Activated naive CD4-positive, alpha-beta T cell treated with anti-CD3 and anti-CD28 coated beads, Interleukin-2, amount 10 ng/mL, durations not matched to agents 7 days and 5 days (primary cell): ENCODE measurements at regions not wholly inside any gene's neighbourhood (a gene's known extent, or its start where the extent isn't known, plus 50 kb on each side); places are given as distances from the start of the nearest gene placed in this dataset.

ENCODE experiments used
- CTCF ChIA-PET: fragments of 350-600 bp; sonication (Branson Sonifier 250); formaldehyde crosslinking; loops from one replicate; lab custom pipeline; 2021; ENCODE audit warnings: antibody characterized with exemption; lab: Charles Lee
- DNase-seq: peaks from one replicate; pipeline ENCODE4 v3.0.0-alpha.2; 2020
- H3K27ac Mint-ChIP-seq: one replicate; pipeline ENCODE4 v1.8.0; 2021; ENCODE audit warnings: mild to moderate bottlenecking, moderate library complexity, mixed read lengths
- H3K27me3 Mint-ChIP-seq: one replicate; pipeline ENCODE4 v1.8.0; 2021; ENCODE audit warnings: mild to moderate bottlenecking, mixed read lengths
- H3K36me3 Mint-ChIP-seq: one replicate; pipeline ENCODE4 v1.8.0; 2021; ENCODE audit warnings: mixed read lengths
- H3K4me1 Mint-ChIP-seq: one replicate; pipeline ENCODE4 v1.8.0; 2021; ENCODE audit warnings: mixed read lengths
- H3K4me3 Mint-ChIP-seq: one replicate; pipeline ENCODE4 v1.8.0; 2021; ENCODE audit warnings: mild to moderate bottlenecking, moderate library complexity, mixed read lengths
- H3K9me3 Mint-ChIP-seq: one replicate; pipeline ENCODE4 v1.8.0; 2021; ENCODE audit warnings: mixed read lengths

- H3K27ac Mint-ChIP-seq = no peak overlapping the region
- H3K4me1 Mint-ChIP-seq = no peaks in the 10 kb centered on the region
- no peak overlapping the region for H3K4me3 Mint-ChIP-seq
- H3K9me3 Mint-ChIP-seq = no peaks in the 10 kb centered on the region
- H3K27me3 Mint-ChIP-seq = peaks cover 4% of the 10 kb centered on the region
- H3K36me3 Mint-ChIP-seq = no peaks in the 10 kb centered on the region
- no peak for DNase-seq
- CTCF ChIA-PET = no interaction called here
Measured at GRCh38 chr6:132868057-132868456, 53.7 kb downstream of the RPS12 start.

GRCh38 chr6:132872923-132873322 lies 58.6 kb downstream of the RPS12 start:
- peaks cover 9% of the 10 kb centered on the region for H3K27me3 Mint-ChIP-seq
- CTCF ChIA-PET = no interaction called here
- H3K27ac Mint-ChIP-seq = no peak overlapping the region
- DNase-seq = no peak
- H3K36me3 Mint-ChIP-seq = no peaks in the 10 kb centered on the region
- H3K4me1 Mint-ChIP-seq = no peaks in the 10 kb centered on the region
- no peak overlapping the region for H3K4me3 Mint-ChIP-seq
- no peaks in the 10 kb centered on the region for H3K9me3 Mint-ChIP-seq

GRCh38 chr6:132877003-132877402 lies 62.6 kb downstream of the RPS12 start:
- no peaks in the 10 kb centered on the region for H3K4me1 Mint-ChIP-seq
- peaks cover 5% of the 10 kb centered on the region for H3K27me3 Mint-ChIP-seq
- DNase-seq = no peak
- H3K4me3 Mint-ChIP-seq = no peak overlapping the region
- H3K36me3 Mint-ChIP-seq = no peaks in the 10 kb centered on the region
- H3K27ac Mint-ChIP-seq = no peak overlapping the region
- CTCF ChIA-PET = no interaction called here
- no peaks in the 10 kb centered on the region for H3K9me3 Mint-ChIP-seq

GRCh38 chr6:132887204-132887603 lies 72.8 kb downstream of the RPS12 start:
- DNase-seq = no peak
- H3K4me1 Mint-ChIP-seq = no peaks in the 10 kb centered on the region
- H3K27me3 Mint-ChIP-seq = no peaks in the 10 kb centered on the region
- H3K4me3 Mint-ChIP-seq = no peak overlapping the region
- CTCF ChIA-PET = no interaction called here
- no peak overlapping the region for H3K27ac Mint-ChIP-seq
- no peaks in the 10 kb centered on the region for H3K36me3 Mint-ChIP-seq
- no peaks in the 10 kb centered on the region for H3K9me3 Mint-ChIP-seq

DNA sequence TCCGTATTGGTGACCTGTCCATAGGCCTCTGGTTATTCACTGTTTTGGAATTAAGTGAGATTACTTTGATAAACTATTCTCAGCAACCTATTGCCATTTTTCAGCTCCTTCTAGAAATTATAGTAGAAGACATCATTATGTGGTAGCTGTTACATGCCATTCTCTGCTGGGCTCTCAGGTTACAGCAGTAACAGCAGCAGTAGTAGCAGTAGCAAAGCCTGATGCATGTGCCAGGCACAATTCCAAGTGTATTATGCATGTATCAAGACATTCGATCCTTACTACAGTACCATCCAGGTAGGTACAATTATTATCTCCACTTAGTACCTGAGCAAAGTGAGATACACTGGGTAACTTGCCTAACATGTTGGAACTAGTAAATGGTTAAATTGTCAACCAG lies 74.3 kb downstream of the RPS12 start:
- no peak for DNase-seq
- H3K27me3 Mint-ChIP-seq = no peaks in the 10 kb centered on the region
- H3K27ac Mint-ChIP-seq = no peak overlapping the region
- CTCF ChIA-PET = no interaction called here
- H3K9me3 Mint-ChIP-seq = no peaks in the 10 kb centered on the region
- no peak overlapping the region for H3K4me3 Mint-ChIP-seq
- H3K4me1 Mint-ChIP-seq = no peaks in the 10 kb centered on the region
- no peaks in the 10 kb centered on the region for H3K36me3 Mint-ChIP-seq

DNA sequence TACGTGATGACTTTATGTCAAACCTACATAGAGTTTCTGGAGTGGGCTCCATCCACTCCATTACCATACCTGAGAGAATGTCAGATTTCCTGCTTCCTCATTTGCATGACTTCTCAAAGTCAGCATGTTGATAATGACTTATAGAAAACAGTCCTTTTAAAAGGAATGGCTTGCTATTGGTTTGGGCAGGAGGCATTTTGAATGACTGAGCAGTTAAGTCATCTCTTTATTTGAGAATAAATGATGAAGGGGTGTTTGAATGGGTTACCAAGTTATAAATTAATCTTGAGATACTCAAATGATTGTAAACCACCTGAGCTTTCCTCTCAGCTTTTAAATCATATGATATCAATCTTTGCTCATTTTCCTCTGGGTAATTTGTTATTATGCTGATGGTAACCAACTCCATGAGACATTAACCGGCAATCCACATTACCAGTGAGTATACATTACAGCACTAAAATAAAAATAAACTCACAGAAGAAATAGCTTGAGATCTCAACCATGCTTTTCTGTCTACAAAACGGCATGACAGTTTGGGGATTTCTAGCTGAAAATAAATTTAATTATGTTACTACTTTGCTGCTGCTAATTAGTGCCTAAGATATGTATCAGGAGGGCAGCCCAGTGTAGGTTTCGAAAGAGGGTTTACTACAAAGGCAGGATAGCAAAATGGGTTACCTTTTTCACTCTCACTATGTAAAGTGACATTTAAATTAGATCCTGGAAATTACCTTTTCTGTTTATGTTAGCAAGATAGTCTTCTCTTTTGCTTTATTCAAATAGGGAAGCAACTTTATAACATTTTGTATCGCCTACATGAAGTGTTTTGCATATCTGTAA lies 78.8 kb downstream of the RPS12 start:
- Mint-ChIP-seq H3K4me3 (no peak overlapping the region), H3K4me1 (no peaks in the 10 kb centered on the region)
- CTCF ChIA-PET = no interaction called here

DNA sequence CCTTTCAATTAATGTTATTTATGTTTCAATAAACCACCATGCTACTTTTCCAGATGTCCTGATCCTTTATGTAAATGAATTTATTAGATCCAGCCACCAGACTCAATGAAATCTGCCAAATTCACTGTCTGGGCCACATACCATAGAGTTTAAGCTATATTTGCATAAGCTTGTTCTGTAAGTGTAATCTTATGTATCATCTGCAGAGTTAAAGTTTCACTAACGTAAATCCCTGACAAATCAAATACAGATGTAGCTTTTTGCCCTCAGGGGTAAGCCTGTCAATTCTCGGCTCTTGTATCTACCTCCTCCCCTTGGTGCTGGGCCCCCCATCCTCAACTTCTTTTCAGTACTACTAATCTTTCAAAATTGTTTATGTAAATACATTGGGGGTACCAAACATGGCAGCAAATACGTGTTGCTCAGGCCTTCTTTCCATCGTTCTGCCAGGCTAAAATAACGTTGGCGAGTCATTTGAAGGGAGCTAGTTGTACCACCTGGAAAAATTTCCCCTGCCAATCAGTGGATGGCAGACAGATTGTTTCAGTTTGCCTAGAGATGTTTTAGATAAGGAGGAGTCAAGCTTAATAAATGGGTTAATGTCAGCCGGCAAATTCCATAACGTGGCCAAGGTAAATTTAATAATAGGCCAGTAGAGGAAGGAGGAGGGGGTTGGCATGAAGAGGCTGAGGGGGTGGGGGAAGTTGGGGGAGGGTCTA lies 79.6 kb downstream of the RPS12 start:
- CTCF ChIA-PET = no interaction called here
- no peak for DNase-seq
- Mint-ChIP-seq H3K9me3 (no peaks in the 10 kb centered on the region), H3K27ac (no peak overlapping the region), H3K27me3 (peaks cover 8% of the 10 kb centered on the region), H3K4me1 (no peaks in the 10 kb centered on the region), H3K36me3 (no peaks in the 10 kb centered on the region), H3K4me3 (no peak overlapping the region)

More for the DNA sequence above, 78.8 kb downstream of the RPS12 start:
- H3K27ac Mint-ChIP-seq = no peak overlapping the region
- no peaks in the 10 kb centered on the region for H3K36me3 Mint-ChIP-seq
- H3K9me3 Mint-ChIP-seq = no peaks in the 10 kb centered on the region
- peaks cover 8% of the 10 kb centered on the region for H3K27me3 Mint-ChIP-seq
- no peak for DNase-seq

GRCh38 chr6:132898376-132898775 lies 84.0 kb downstream of the RPS12 start:
- no peaks in the 10 kb centered on the region for H3K36me3 Mint-ChIP-seq
- CTCF ChIA-PET = no interaction called here
- H3K4me3 Mint-ChIP-seq = no peak overlapping the region
- H3K27me3 Mint-ChIP-seq = peaks cover 12% of the 10 kb centered on the region
- no peak for DNase-seq
- H3K4me1 Mint-ChIP-seq = no peaks in the 10 kb centered on the region
- H3K27ac Mint-ChIP-seq = no peak overlapping the region
- no peaks in the 10 kb centered on the region for H3K9me3 Mint-ChIP-seq

GRCh38 chr6:132900849-132901248 lies 86.5 kb downstream of the RPS12 start:
- H3K36me3 Mint-ChIP-seq = no peaks in the 10 kb centered on the region
- CTCF ChIA-PET = no interaction called here
- H3K4me1 Mint-ChIP-seq = no peaks in the 10 kb centered on the region
- no peak for DNase-seq
- no peaks in the 10 kb centered on the region for H3K9me3 Mint-ChIP-seq
- H3K27ac Mint-ChIP-seq = no peak overlapping the region
- peaks cover 12% of the 10 kb centered on the region for H3K27me3 Mint-ChIP-seq
- no peak overlapping the region for H3K4me3 Mint-ChIP-seq

- CTCF ChIA-PET = no interaction called here
- no peaks in the 10 kb centered on the region for H3K4me1 Mint-ChIP-seq
- H3K27me3 Mint-ChIP-seq = peaks cover 4% of the 10 kb centered on the region
- no peak for DNase-seq
- no peaks in the 10 kb centered on the region for H3K9me3 Mint-ChIP-seq
- H3K4me3 Mint-ChIP-seq = no peak overlapping the region
- no peak overlapping the region for H3K27ac Mint-ChIP-seq
- H3K36me3 Mint-ChIP-seq = no peaks in the 10 kb centered on the region
Measured at GRCh38 chr6:132902901-132903300, 88.5 kb downstream of the RPS12 start.

DNA sequence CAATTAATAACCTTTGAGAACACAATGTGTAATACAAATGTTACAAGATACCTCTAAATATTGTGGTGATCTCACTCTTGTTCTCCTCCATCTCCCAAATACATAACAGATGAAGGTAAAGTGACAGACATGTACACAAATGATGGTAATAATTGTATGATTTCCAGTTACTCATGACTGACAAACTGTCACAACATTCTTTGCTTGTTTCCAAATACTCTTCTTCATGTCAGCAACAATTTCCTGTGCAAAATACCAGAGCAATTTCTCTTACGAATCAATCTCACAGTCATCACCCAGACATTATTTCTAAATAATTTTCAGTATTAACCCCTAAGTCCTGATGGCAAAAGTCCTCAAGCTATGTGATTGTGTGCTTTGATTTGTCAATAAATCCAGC lies 92.9 kb downstream of the RPS12 start:
- no peaks in the 10 kb centered on the region for H3K4me1 Mint-ChIP-seq
- no peak for DNase-seq
- CTCF ChIA-PET = no interaction called here
- no peak overlapping the region for H3K27ac Mint-ChIP-seq
- no peak overlapping the region for H3K4me3 Mint-ChIP-seq
- H3K9me3 Mint-ChIP-seq = no peaks in the 10 kb centered on the region
- H3K36me3 Mint-ChIP-seq = no peaks in the 10 kb centered on the region
- no peaks in the 10 kb centered on the region for H3K27me3 Mint-ChIP-seq

GRCh38 chr6:132907914-132908313 lies 93.5 kb downstream of the RPS12 start:
- DNase-seq = no peak
- CTCF ChIA-PET = no interaction called here
- Mint-ChIP-seq H3K9me3 (no peaks in the 10 kb centered on the region), H3K4me3 (no peak overlapping the region), H3K4me1 (no peaks in the 10 kb centered on the region), H3K27ac (no peak overlapping the region), H3K36me3 (no peaks in the 10 kb centered on the region), H3K27me3 (no peaks in the 10 kb centered on the region)

- H3K27me3 Mint-ChIP-seq = no peaks in the 10 kb centered on the region
- CTCF ChIA-PET = no interaction called here
- H3K4me3 Mint-ChIP-seq = no peak overlapping the region
- no peaks in the 10 kb centered on the region for H3K4me1 Mint-ChIP-seq
- H3K9me3 Mint-ChIP-seq = no peaks in the 10 kb centered on the region
- no peaks in the 10 kb centered on the region for H3K36me3 Mint-ChIP-seq
- no peak overlapping the region for H3K27ac Mint-ChIP-seq
- DNase-seq = no peak
Measured at GRCh38 chr6:132909742-132910141, 95.4 kb downstream of the RPS12 start.

- H3K27ac Mint-ChIP-seq = no peak overlapping the region
- DNase-seq = no peak
- H3K27me3 Mint-ChIP-seq = no peaks in the 10 kb centered on the region
- H3K36me3 Mint-ChIP-seq = no peaks in the 10 kb centered on the region
- CTCF ChIA-PET = no interaction called here
- no peaks in the 10 kb centered on the region for H3K4me1 Mint-ChIP-seq
- H3K9me3 Mint-ChIP-seq = no peaks in the 10 kb centered on the region
- H3K4me3 Mint-ChIP-seq = no peak overlapping the region
Measured at GRCh38 chr6:132910759-132911158, 96.4 kb downstream of the RPS12 start.
